Endothelial cell of umbilical vein (primary cell): ENCODE measurements at regions not wholly inside any gene's neighbourhood (a gene's known extent, or its start where the extent isn't known, plus 50 kb on each side); places are given as distances from the start of the nearest gene placed in this dataset.

Source experiments
- BruUV-seq: library from RNA; stranded (reverse); fragments of 400-500 nt; replicated peaks from 2 replicates; lab custom pipeline; 2021; lab: Mats Ljungman, UMichigan
- CTCF ChIA-PET: fragments of 300-600, 350-600 bp; sonication (Branson Sonifier 250); formaldehyde crosslinking; loops from one replicate; lab custom pipeline; 2021; ENCODE audit warnings: antibody characterized with exemption, inconsistent platforms; lab: Charles Lee
- POLR2A ChIA-PET: fragments of 300-600, 350-600 bp; sonication (Branson Sonifier 250); formaldehyde crosslinking; loops from one replicate; lab custom pipeline; 2021; ENCODE audit warnings: antibody characterized with exemption, inconsistent platforms; lab: Charles Lee
- DNase-seq: peaks from one replicate; pipeline ENCODE4 v3.0.0-alpha.2; 2011; ENCODE audit warnings: low read depth, low spot score
- FAIRE-seq: peaks from 2 replicates; lab custom pipeline; 2011; peaks lifted over from hg19 to GRCh38; lab: Jason Lieb, UNC
- H2AFZ ChIP-seq: 2 replicates; pipeline ENCODE4 v1.6.0; 2012; ENCODE audit warnings: low read depth, low read length, control low read depth, inconsistent platforms
- H3K27ac ChIP-seq: 2 replicates; pipeline ENCODE4 v1.5.1; 2011; ENCODE audit warnings: low read depth, mild to moderate bottlenecking, control low read depth, low read length, moderate library complexity; ENCODE audit not compliant: insufficient read depth
- H3K27me3 ChIP-seq, 2 experiments: 2 replicates each; pipeline versions ENCODE4 v1.6.0 to v1.6.1; 2011; ENCODE audit warnings: low read length in 2 of 2, mixed read lengths in 1 of 2; ENCODE audit not compliant: control insufficient read depth in 2 of 2, insufficient read depth in 2 of 2
- H3K36me3 ChIP-seq, 2 experiments: 2 replicates in 1 of 2; 3 replicates in 1 of 2; pipeline ENCODE4 v1.5.1; 2011; ENCODE audit warnings: low read length in 2 of 2, mild to moderate bottlenecking in 1 of 2, moderate library complexity in 1 of 2; ENCODE audit not compliant: control insufficient read depth in 2 of 2, insufficient read depth in 2 of 2; ENCODE audit errors: extremely low read depth in 1 of 2
- H3K4me1 ChIP-seq: 3 replicates; pipeline ENCODE4 v1.5.1; 2011; ENCODE audit warnings: mild to moderate bottlenecking, low read length; ENCODE audit not compliant: control insufficient read depth, insufficient read depth; ENCODE audit errors: extremely low read depth
- H3K4me2 ChIP-seq: 2 replicates; pipeline ENCODE4 v1.6.1; 2011; ENCODE audit warnings: low read length, control low read depth, mixed read lengths; ENCODE audit not compliant: insufficient read depth
- H3K4me3 ChIP-seq, 3 experiments: fragments of 200-600 bp in 1 of 3; sonication (generic), shearing (Covaris generic) in 1 of 3; replicated peaks in 1 of 3; 2 replicates each; pipeline ENCODE4 v1.5.1; 2011 to 2016; ENCODE audit warnings: control low read depth in 3 of 3, low read length in 3 of 3, mild to moderate bottlenecking in 2 of 3, inconsistent platforms in 1 of 3, low read depth in 1 of 3, moderate library complexity in 1 of 3; ENCODE audit not compliant: insufficient read depth in 1 of 3
- H3K79me2 ChIP-seq: 2 replicates; pipeline ENCODE4 v1.6.0; 2012; ENCODE audit warnings: low read length, inconsistent platforms; ENCODE audit not compliant: control insufficient read depth, insufficient read depth
- H3K9ac ChIP-seq: replicated peaks from 2 replicates; pipeline ENCODE3; 2011; ENCODE audit warnings: low read length, control low read depth; ENCODE audit not compliant: insufficient read depth; ENCODE audit errors: extremely low read depth
- H3K9me1 ChIP-seq: replicated peaks from 3 replicates; pipeline ENCODE4 v1.6.0; 2011; ENCODE audit warnings: mild to moderate bottlenecking, low read length; ENCODE audit not compliant: control insufficient read depth, insufficient read depth; ENCODE audit errors: extremely low read depth
- H3K9me3 ChIP-seq: replicated peaks from 2 replicates; pipeline ENCODE4 v1.5.1; 2012; ENCODE audit warnings: low read length, inconsistent platforms; ENCODE audit not compliant: control insufficient read depth, insufficient read depth
- H4K20me1 ChIP-seq: replicated peaks from 2 replicates; pipeline ENCODE3; 2011; ENCODE audit warnings: mild to moderate bottlenecking, low read length; ENCODE audit not compliant: control insufficient read depth, insufficient read depth; ENCODE audit errors: extremely low read depth
- CTCF ChIP-seq, 2 donors: IDR thresholded peaks; 1 replicate in 1 of 2; 2 replicates in 1 of 2; pipeline ENCODE4 v1.5.1; 2011; ENCODE audit warnings: low read length in 2 of 2, mild to moderate bottlenecking in 2 of 2, moderate library complexity in 2 of 2, control low read depth in 1 of 2, inconsistent platforms in 1 of 2, low read depth in 1 of 2; ENCODE audit not compliant: insufficient read depth in 1 of 2; ENCODE audit errors: extremely low read depth in 1 of 2
- EZH2 ChIP-seq: IDR thresholded peaks from 2 replicates; pipeline ENCODE4 v1.6.1; 2012; ENCODE audit warnings: borderline replicate concordance, low read depth, mild to moderate bottlenecking, moderate library complexity, low read length, inconsistent platforms; ENCODE audit not compliant: severe bottlenecking
- FOS ChIP-seq: IDR thresholded peaks from 2 replicates; pipeline ENCODE4 v1.6.1; 2011; ENCODE audit warnings: mild to moderate bottlenecking, low read length, moderate library complexity, borderline replicate concordance; ENCODE audit not compliant: insufficient read depth
- GATA2 ChIP-seq: IDR thresholded peaks from 2 replicates; pipeline ENCODE4 v1.7.0; 2011; ENCODE audit warnings: low read depth, mild to moderate bottlenecking, moderate library complexity, mixed read lengths, low read length; ENCODE audit not compliant: insufficient read length, insufficient read depth
- JUN ChIP-seq: IDR thresholded peaks from 2 replicates; pipeline ENCODE4 v1.6.1; 2011; ENCODE audit warnings: borderline replicate concordance, low read depth; ENCODE audit not compliant: insufficient read length, insufficient read depth
- MAX ChIP-seq: IDR thresholded peaks from 2 replicates; pipeline ENCODE4 v1.6.1; 2011; ENCODE audit not compliant: insufficient read depth, insufficient read length
- MYC ChIP-seq: IDR thresholded peaks from one replicate; pipeline ENCODE4 v1.6.1; 2011; ENCODE audit warnings: mild to moderate bottlenecking, low read depth, low read length
- POLR2A ChIP-seq: IDR thresholded peaks from 2 replicates; pipeline ENCODE4 v1.6.1; 2012; ENCODE audit warnings: low read depth, mild to moderate bottlenecking, control low read depth, low read length
- POLR2AphosphoS5 ChIP-seq: IDR thresholded peaks from 2 replicates; pipeline ENCODE4 v1.6.1; 2012; ENCODE audit warnings: low read depth, mild to moderate bottlenecking, control low read depth, low read length, moderate library complexity; ENCODE audit not compliant: insufficient read depth
- dilution Hi-C: fragments of 300-500 bp; cut with MboI; formaldehyde crosslinking; loops from one replicate; pipeline ENCODE4 v1.15.0; 2019; ENCODE audit warnings: low sequenced_read_pairs; ENCODE audit not compliant: extremely low pct_ligation_motif_present
- intact Hi-C: fragments of 100-400 bp; cut with micrococcal nuclease; formaldehyde crosslinking; loops from one replicate; pipeline ENCODE4 v1.10.0; 2022

GRCh38 chr18:10086458-10087210, 172.8 kb downstream of the VAPA start:
- H3K79me2 ChIP-seq = no peaks in the 10 kb centered on the region
- dilution Hi-C loops (no loop called here), intact Hi-C loops (no loop called here)
- CTCF ChIA-PET = interaction anchor here (0.7 to 1.0 kb wide), 2 partner anchors 14 to 80 kb away, joined by 3 read pairs; no protein-coding TSS in a partner anchor
- H3K4me2 ChIP-seq = no peak overlapping the region
- no peak overlapping the region for H3K9ac ChIP-seq
- peaks cover 0 to 2% of the 10 kb centered on the region in 2 experiments for H3K27me3 ChIP-seq
- H3K27ac ChIP-seq = no peak overlapping the region
- H2AFZ ChIP-seq = no peak overlapping the region
- no peaks in the 10 kb centered on the region for H3K36me3 ChIP-seq
- no TSS peak for BruUV-seq
- TF ChIP-seq GATA2 (no peak), POLR2A (no peak), EZH2 (no peak)
- DNase-seq = no peak
- no peaks in the 10 kb centered on the region for H3K4me1 ChIP-seq
- H3K4me3 ChIP-seq = no peak overlapping the region
- POLR2A ChIA-PET = no interaction called here
- H3K9me1 ChIP-seq = no peaks in the 10 kb centered on the region
- no peaks in the 10 kb centered on the region for H4K20me1 ChIP-seq
- FAIRE-seq = no peak
- H3K9me3 ChIP-seq = no peaks in the 10 kb centered on the region

GRCh38 chr18:10088734-10089133, 174.9 kb downstream of the VAPA start:
- no peak overlapping the region for H3K4me2 ChIP-seq
- no TSS peak for BruUV-seq
- no peaks in the 10 kb centered on the region for H3K9me3 ChIP-seq
- no peak for FAIRE-seq
- intact Hi-C loops = no loop called here
- H4K20me1 ChIP-seq = no peaks in the 10 kb centered on the region
- no peak overlapping the region for H2AFZ ChIP-seq
- H3K9ac ChIP-seq = no peak overlapping the region
- no peak for DNase-seq
- H3K27ac ChIP-seq = no peak overlapping the region
- POLR2A ChIA-PET = no interaction called here
- H3K79me2 ChIP-seq = no peaks in the 10 kb centered on the region
- H3K27me3 ChIP-seq = peaks cover 0 to 3% of the 10 kb centered on the region in 2 experiments
- CTCF ChIA-PET = no interaction called here
- no peak for TF ChIP-seq POLR2AphosphoS5
- no peak for TF ChIP-seq JUN
- no peak for TF ChIP-seq CTCF (IDR thresholded peaks at IDR 0.05; ENCODE audit: extremely low read depth in 1 of 2, insufficient read depth in 1 of 2, low read depth in 1 of 2, low read length in 2 of 2)
- TF ChIP-seq MAX = no peak
- TF ChIP-seq POLR2A = no peak
- no peak for TF ChIP-seq MYC
- no peak for TF ChIP-seq EZH2
- no peak for TF ChIP-seq GATA2
- TF ChIP-seq FOS = no peak
- no peaks in the 10 kb centered on the region for H3K9me1 ChIP-seq
- dilution Hi-C loops = no loop called here
- H3K4me3 ChIP-seq = no peak overlapping the region
- H3K4me1 ChIP-seq = no peaks in the 10 kb centered on the region
- no peaks in the 10 kb centered on the region for H3K36me3 ChIP-seq
